A673 (cell line): ENCODE measurements at regions not wholly inside any gene's neighbourhood (a gene's known extent, or its start where the extent isn't known, plus 50 kb on each side); places are given as distances from the start of the nearest gene placed in this dataset.

Source experiments
- BruUV-seq: library from RNA; stranded (reverse); fragments of 400-500 nt; replicated peaks from 2 replicates; lab custom pipeline; 2021; lab: Mats Ljungman, UMichigan
- CTCF ChIA-PET: fragments of 300-600 bp; sonication (Branson Sonifier 250); formaldehyde crosslinking; loops from one replicate; lab custom pipeline; 2022; ENCODE audit warnings: antibody characterized with exemption; lab: Charles Lee
- POLR2A ChIA-PET: fragments of 300-600 bp; sonication (Branson Sonifier 250); formaldehyde crosslinking; loops from one replicate; lab custom pipeline; 2022; ENCODE audit warnings: antibody characterized with exemption; ENCODE audit not compliant: low non-redundant PET; lab: Charles Lee
- DNase-seq: peaks from one replicate; pipeline ENCODE4 v3.0.0-alpha.2; 2015; ENCODE audit warnings: low spot score
- H3K27ac ChIP-seq: fragments of 200-600 bp; sonication (generic); 2 replicates; pipeline ENCODE4 v1.5.1; 2016; ENCODE audit warnings: mixed run types, low read depth, mild to moderate bottlenecking, mixed read lengths, antibody characterized with exemption, low read length; ENCODE audit not compliant: poor library complexity, severe bottlenecking
- H3K27me3 ChIP-seq: fragments of 200-600 bp; sonication (generic); replicated peaks from 2 replicates; pipeline ENCODE4 v1.6.1; 2017; ENCODE audit warnings: mixed run types, low read depth, mild to moderate bottlenecking, mixed read lengths, antibody characterized with exemption, low read length; ENCODE audit not compliant: insufficient read depth, poor library complexity
- H3K36me3 ChIP-seq: fragments of 200-600 bp; sonication (generic); 2 replicates; pipeline ENCODE4 v1.6.1; 2016; ENCODE audit warnings: mixed run types, mild to moderate bottlenecking, mixed read lengths, antibody characterized with exemption, low read length; ENCODE audit not compliant: insufficient read depth, poor library complexity, severe bottlenecking
- H3K4me1 ChIP-seq: fragments of 200-600 bp; sonication (generic); 2 replicates; pipeline ENCODE4 v1.6.1; 2017; ENCODE audit warnings: mixed run types, mild to moderate bottlenecking, mixed read lengths, antibody characterized with exemption, low read length; ENCODE audit not compliant: insufficient read depth, poor library complexity, severe bottlenecking
- H3K4me3 ChIP-seq: fragments of 200-600 bp; sonication (generic); 2 replicates; pipeline ENCODE4 v1.5.1; 2016; ENCODE audit warnings: low read depth, mixed run types, mild to moderate bottlenecking, mixed read lengths, low read length; ENCODE audit not compliant: poor library complexity, severe bottlenecking
- H3K9me3 ChIP-seq: fragments of 200-600 bp; sonication (generic); 2 replicates; pipeline ENCODE4 v1.6.1; 2016; ENCODE audit warnings: mixed run types, low read depth, mild to moderate bottlenecking, mixed read lengths, antibody characterized with exemption, low read length; ENCODE audit not compliant: poor library complexity, severe bottlenecking
- CTCF ChIP-seq: fragments of 300-800, 200-600 bp; sonication (generic); conservative IDR thresholded peaks from 2 replicates; pipeline ENCODE4 v1.5.1; 2017; ENCODE audit warnings: low read depth, mild to moderate bottlenecking, antibody characterized with exemption, low read length, moderate library complexity, mixed read lengths
- EZH2 ChIP-seq: fragments of 200-600 bp; sonication (generic); IDR thresholded peaks from 2 replicates; pipeline ENCODE4 v1.6.1; 2017; ENCODE audit warnings: borderline replicate concordance, low read depth, mild to moderate bottlenecking, mixed read lengths, antibody characterized with exemption, low read length; ENCODE audit not compliant: poor library complexity, severe bottlenecking
- intact Hi-C: fragments of 100-400 bp; cut with micrococcal nuclease; formaldehyde crosslinking; loops from one replicate; pipeline ENCODE4 v1.10.0; 2022; ENCODE audit not compliant: unreplicated experiment

- H3K36me3 ChIP-seq = no peaks in the 10 kb centered on the region
- no peaks in the 10 kb centered on the region for H3K9me3 ChIP-seq
- peaks cover 12% of the 10 kb centered on the region for H3K27me3 ChIP-seq
- TF ChIP-seq CTCF = no peak
- TF ChIP-seq EZH2 = no peak
- no peak overlapping the region for H3K27ac ChIP-seq
- H3K4me3 ChIP-seq = no peak overlapping the region
- ChIA-PET CTCF (no interaction called here), POLR2A (no interaction called here)
- DNase-seq = no peak
- BruUV-seq = no TSS peak
- no peaks in the 10 kb centered on the region for H3K4me1 ChIP-seq
- intact Hi-C loops = no loop called here
Observed at GRCh38 chr1:218656301-218657037, 311.3 kb downstream of the TGFB2 start.

GRCh38 chr1:218658269-218658668 lies 313.1 kb downstream of the TGFB2 start:
- DNase-seq = no peak
- Histone ChIP-seq H3K4me1 (no peaks in the 10 kb centered on the region), H3K27ac (no peak overlapping the region), H3K4me3 (no peak overlapping the region), H3K27me3 (peaks cover 12% of the 10 kb centered on the region), H3K9me3 (no peaks in the 10 kb centered on the region), H3K36me3 (no peaks in the 10 kb centered on the region)
- intact Hi-C loops = no loop called here
- CTCF ChIA-PET = no interaction called here
- TF ChIP-seq CTCF (no peak), EZH2 (no peak)
- POLR2A ChIA-PET = no interaction called here
- no TSS peak for BruUV-seq

- BruUV-seq = no TSS peak
- ChIA-PET POLR2A (no interaction called here), CTCF (no interaction called here)
- DNase-seq = no peak
- Histone ChIP-seq H3K27ac (no peak overlapping the region), H3K27me3 (peaks cover 12% of the 10 kb centered on the region), H3K4me1 (no peaks in the 10 kb centered on the region), H3K36me3 (no peaks in the 10 kb centered on the region), H3K9me3 (no peaks in the 10 kb centered on the region), H3K4me3 (no peak overlapping the region)
- intact Hi-C loops = no loop called here
- no peak for TF ChIP-seq CTCF
- TF ChIP-seq EZH2 = no peak
Observed at GRCh38 chr1:218658899-218659298, 313.8 kb downstream of the TGFB2 start.
